Neural crest cell (in vitro differentiated cells): ENCODE measurements at regions not wholly inside any gene's neighbourhood (a gene's known extent, or its start where the extent isn't known, plus 50 kb on each side); places are given as distances from the start of the nearest gene placed in this dataset.

Experiments used
- DNase-seq: peaks from one replicate; pipeline ENCODE4 v3.0.0; 2021; ENCODE audit warnings: low read depth, mixed read lengths, low spot score
- H3K27ac Mint-ChIP-seq: one replicate; pipeline ENCODE4 v1.8.0; 2021; ENCODE audit warnings: mild to moderate bottlenecking, mixed read lengths; ENCODE audit not compliant: unreplicated experiment
- H3K27me3 Mint-ChIP-seq: 2 replicates; pipeline ENCODE4 v1.8.0; 2021; ENCODE audit warnings: low read depth, mild to moderate bottlenecking, mixed read lengths
- H3K36me3 Mint-ChIP-seq: 2 replicates; pipeline ENCODE4 v1.8.0; 2021; ENCODE audit warnings: low read depth, mild to moderate bottlenecking, mixed read lengths
- H3K4me1 Mint-ChIP-seq: 2 replicates; pipeline ENCODE4 v1.8.0; 2021; ENCODE audit warnings: mixed read lengths
- H3K4me3 Mint-ChIP-seq: one replicate; pipeline ENCODE4 v1.8.0; 2021; ENCODE audit warnings: mild to moderate bottlenecking, mixed read lengths
- H3K9me3 Mint-ChIP-seq: 2 replicates; pipeline ENCODE4 v1.8.0; 2021; ENCODE audit warnings: mixed read lengths
- CTCF ChIP-seq: fragments of 200-600 bp; sonication (generic); conservative IDR thresholded peaks from 2 replicates; pipeline ENCODE4 v1.5.0; 2021; ENCODE audit warnings: antibody characterized with exemption, mild to moderate bottlenecking

GRCh38 chr7:46459942-46460341 is 538.9 kb upstream of the IGFBP3 start:
- no peak for DNase-seq
- H3K4me1 Mint-ChIP-seq: no peaks in the 10 kb centered on the region
- no peak for TF ChIP-seq CTCF
- H3K4me3 Mint-ChIP-seq: no peak overlapping the region
- peaks cover 18% of the 10 kb centered on the region for H3K36me3 Mint-ChIP-seq
- no peak overlapping the region for H3K27ac Mint-ChIP-seq
- peaks cover 25% of the 10 kb centered on the region for H3K9me3 Mint-ChIP-seq
- H3K27me3 Mint-ChIP-seq: no peaks in the 10 kb centered on the region

DNA sequence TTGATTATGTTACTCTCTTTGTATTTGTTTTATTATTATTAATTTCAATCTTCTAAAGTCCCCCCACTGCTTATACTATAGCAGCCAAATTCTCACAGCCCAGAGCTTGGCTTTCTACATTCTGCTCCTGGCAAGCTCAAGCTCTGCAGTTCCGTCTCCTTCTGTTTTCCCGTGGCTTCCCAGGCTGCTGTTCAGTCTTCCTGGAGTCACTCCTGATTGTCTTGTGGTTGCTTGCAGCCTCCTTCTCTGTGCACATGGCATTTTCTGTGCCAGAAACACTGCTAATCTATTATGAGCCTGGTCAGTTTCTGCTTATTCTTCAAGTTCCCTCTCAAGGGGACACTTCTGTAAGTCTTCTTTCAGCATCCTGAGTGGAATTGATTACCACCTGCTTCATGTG is 533.7 kb upstream of the IGFBP3 start:
- DNase-seq: no peak
- TF ChIP-seq CTCF: no peak
- Mint-ChIP-seq H3K9me3 (peaks cover 6% of the 10 kb centered on the region), H3K4me1 (no peaks in the 10 kb centered on the region), H3K36me3 (peaks cover 2% of the 10 kb centered on the region), H3K4me3 (no peak overlapping the region), H3K27me3 (no peaks in the 10 kb centered on the region), H3K27ac (no peak overlapping the region)

DNA sequence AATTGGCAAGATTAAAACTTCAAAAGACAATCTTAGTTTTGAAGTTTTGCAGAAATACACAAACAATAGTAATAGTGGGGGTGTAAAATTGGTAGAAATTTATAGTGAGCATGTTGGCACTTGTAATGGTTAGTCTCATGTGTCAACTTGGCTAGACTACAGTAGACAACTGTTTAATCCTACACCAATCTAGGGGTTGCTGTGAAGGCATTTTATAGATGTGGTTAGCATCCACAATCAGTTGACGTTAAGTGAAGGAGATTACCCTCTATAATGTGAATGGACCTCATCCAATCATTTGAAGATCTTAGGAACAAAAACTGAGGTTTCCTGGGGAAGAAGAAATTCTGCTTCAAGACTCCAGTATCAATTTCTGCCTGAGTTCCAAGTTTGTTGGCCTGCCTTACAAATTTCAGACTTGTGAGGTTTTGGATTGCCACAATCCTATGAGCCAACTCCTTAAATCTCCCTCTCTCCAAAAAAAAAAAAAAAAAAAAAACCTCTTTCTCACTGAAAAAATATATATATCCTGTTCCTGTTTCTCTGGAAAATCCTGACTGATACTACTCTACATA is 531.6 kb upstream of the IGFBP3 start:
- Mint-ChIP-seq H3K27me3 (no peaks in the 10 kb centered on the region), H3K4me1 (no peaks in the 10 kb centered on the region), H3K27ac (no peak overlapping the region), H3K9me3 (peaks cover 10% of the 10 kb centered on the region), H3K4me3 (no peak overlapping the region), H3K36me3 (peaks cover under 1% of the 10 kb centered on the region)
- DNase-seq: no peak
- TF ChIP-seq CTCF: no peak

GRCh38 chr7:46451846-46452245 is 530.8 kb upstream of the IGFBP3 start:
- Mint-ChIP-seq H3K4me3 (no peak overlapping the region), H3K9me3 (peaks cover 10% of the 10 kb centered on the region), H3K36me3 (no peaks in the 10 kb centered on the region), H3K27me3 (no peaks in the 10 kb centered on the region), H3K4me1 (no peaks in the 10 kb centered on the region), H3K27ac (no peak overlapping the region)
- no peak for TF ChIP-seq CTCF
- no peak for DNase-seq

DNA sequence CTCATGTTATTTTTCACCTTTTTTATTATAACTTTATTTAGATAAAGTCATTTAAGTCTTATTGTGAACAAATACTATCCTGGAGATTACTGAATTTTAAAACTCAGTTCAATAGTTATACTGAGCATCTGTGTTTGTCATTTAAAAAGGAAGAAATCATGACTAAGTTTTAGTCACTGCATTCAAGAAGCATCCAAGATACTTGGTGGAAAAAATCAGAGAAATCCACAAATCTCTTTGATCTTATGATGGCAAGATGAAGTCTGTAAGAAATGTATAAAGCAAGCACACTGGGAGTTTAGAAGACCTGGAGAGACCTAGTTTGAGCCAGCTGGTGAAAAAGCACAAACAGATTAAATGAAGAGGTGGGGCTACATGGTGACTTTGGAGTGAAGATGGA is 529.8 kb upstream of the IGFBP3 start:
- no peak overlapping the region for H3K27ac Mint-ChIP-seq
- no peak for DNase-seq
- no peaks in the 10 kb centered on the region for H3K4me1 Mint-ChIP-seq
- no peak for TF ChIP-seq CTCF
- peaks cover 12% of the 10 kb centered on the region for H3K9me3 Mint-ChIP-seq
- H3K36me3 Mint-ChIP-seq: no peaks in the 10 kb centered on the region
- H3K27me3 Mint-ChIP-seq: no peaks in the 10 kb centered on the region
- no peak overlapping the region for H3K4me3 Mint-ChIP-seq

- H3K36me3 Mint-ChIP-seq: no peaks in the 10 kb centered on the region
- no peak overlapping the region for H3K27ac Mint-ChIP-seq
- DNase-seq: no peak
- TF ChIP-seq CTCF: no peak
- no peaks in the 10 kb centered on the region for H3K27me3 Mint-ChIP-seq
- H3K4me3 Mint-ChIP-seq: no peak overlapping the region
- peaks cover 15% of the 10 kb centered on the region for H3K9me3 Mint-ChIP-seq
- no peaks in the 10 kb centered on the region for H3K4me1 Mint-ChIP-seq
Measured at GRCh38 chr7:46450425-46450824, 529.4 kb upstream of the IGFBP3 start.
